CD4-positive, alpha-beta T cell treated with Interleukin-4 for 1 hour (primary cell): ENCODE measurements at regions not wholly inside any gene's neighbourhood (a gene's known extent, or its start where the extent isn't known, plus 50 kb on each side); places are given as distances from the start of the nearest gene placed in this dataset.
"Not testable (repeated sequence)": the region's sequence is repeated elsewhere in the genome, so short reads cannot be mapped to it uniquely, and the experiment has no call there.

ENCODE experiments used
- DNase-seq, 2 donors: peaks; one replicate each; pipeline ENCODE4 v3.0.0-alpha.2; 2020 to 2022

- DNase-seq, result peak in 1 of 2 donors; percentile 14
Observed at GRCh38 chr6:156687789-156688619, 89.2 kb upstream of the ARID1B start.

- DNase-seq, result peak; percentile 78 to 80
Observed at GRCh38 chr6:156686995-156687788, 90.0 kb upstream of the ARID1B start.

DNA sequence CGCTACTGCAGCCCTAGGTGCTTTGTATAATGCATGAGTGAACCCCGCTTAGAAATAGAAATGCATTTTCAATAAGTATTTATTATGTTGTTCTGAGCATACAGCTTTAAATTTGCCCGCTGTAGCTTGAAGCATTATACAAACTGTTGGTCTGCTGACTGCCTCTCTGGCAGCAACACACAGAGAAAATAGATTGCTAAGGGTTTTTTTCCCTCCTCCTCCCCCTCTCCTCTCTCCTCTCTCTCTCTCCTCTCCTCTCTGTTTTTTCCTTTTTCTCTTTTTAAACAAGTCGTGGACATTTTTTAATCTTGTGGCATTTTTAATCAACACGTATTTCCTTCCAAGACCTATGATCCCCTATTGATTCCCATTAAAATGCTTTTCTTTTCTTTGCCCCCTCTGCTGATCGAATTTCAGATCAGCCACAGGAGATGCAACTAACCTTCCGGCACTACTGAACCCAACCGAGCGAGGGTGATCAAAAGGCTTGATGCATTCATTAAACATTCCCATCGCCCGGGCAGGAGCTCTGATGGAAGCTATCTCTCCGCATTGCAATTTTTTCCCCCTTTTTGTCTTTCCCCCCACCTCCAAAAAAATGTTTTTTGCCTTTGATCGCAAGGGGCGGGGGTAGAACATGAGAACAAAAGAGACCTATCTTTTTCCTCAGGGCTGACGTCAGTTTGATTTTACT lies 90.7 kb upstream of the ARID1B start:
- peak; percentile 35 to 59 for DNase-seq

- DNase-seq, result no peak
Observed at GRCh38 chr6:156685823-156686222, 91.4 kb upstream of the ARID1B start.

- no peak for DNase-seq
Observed at GRCh38 chr6:156683821-156684220, 93.4 kb upstream of the ARID1B start.

DNA sequence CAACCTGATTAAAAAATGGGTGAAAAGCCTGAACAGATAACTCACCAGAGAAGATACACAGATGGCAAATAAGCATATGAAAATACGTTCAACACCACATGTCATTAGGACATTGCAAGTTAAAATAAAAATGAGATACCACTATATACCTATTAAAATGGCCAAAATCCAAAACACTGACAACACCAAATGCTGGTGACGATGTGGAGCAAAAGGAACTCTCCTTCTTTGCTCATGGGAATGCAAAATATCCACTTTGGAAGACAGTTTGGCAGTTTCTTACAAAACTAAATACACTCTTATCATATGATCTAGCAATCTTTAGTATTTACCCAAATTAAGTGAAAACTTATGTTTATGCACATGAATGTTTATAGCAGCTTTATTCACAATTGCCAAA lies 100.5 kb upstream of the ARID1B start:
- no peak for DNase-seq

DNA sequence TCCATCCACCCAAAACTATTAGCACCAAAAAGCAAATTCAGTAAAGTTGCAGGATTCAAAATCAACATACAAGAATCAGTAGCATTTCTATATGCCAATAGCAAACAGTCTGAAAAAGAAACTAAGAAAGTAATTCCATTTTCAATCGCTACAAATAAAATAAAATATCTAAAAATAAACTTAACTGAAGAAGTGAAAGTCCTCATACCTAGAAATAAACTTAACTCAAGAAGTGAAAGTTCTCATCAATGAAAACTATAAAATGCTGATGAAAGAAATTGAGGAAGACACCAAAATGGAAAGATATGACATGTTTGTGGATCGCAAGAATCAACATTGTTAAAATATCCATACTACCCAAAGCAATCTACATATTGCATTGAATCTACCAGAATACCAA lies 103.0 kb upstream of the ARID1B start:
- no peak for DNase-seq

DNA sequence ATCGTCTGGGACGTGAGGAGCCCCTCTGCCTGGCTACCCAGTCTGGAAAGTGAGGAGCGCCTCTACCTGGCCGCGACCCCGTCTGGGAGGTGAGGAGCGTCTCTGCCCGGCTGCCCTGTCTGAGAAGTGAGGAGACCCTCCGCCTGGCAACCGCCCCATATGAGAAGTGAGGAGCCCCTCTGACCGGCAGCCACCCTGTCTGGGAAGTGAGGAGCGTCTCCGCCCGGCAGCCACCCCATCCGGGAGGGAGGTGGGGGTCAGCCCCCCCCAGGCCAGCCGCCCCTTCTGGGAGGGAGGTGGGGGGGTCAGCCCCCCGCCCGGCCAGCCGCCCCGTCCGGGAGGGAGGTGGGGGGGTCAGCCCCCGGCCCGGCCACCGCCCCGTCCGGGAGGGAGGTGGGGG lies 107.1 kb upstream of the ARID1B start:
- DNase-seq, result not testable (repeated sequence)

- DNase-seq, result no peak
Observed at GRCh38 chr6:156662025-156662445, 115.1 kb upstream of the ARID1B start.

- DNase-seq, result no peak
Observed at GRCh38 chr6:156660389-156660788, 116.8 kb upstream of the ARID1B start.

DNA sequence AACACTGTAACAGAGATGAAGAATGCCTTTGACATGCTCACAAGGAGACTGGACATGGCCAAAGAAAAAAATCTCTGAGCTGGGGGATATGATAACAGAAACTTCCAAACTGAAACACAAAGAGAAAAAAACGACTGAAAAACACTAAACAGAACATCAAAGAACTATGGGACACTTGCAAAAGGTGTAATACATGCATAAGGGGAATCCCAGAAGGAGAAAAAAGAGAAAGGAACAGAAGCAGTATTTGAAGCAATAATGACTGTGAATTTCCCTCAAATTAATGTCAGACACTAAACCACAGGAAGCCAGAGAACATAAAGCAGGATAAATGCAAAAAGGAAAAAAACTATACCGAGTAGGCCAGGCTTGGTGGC lies 117.4 kb upstream of the ARID1B start:
- DNase-seq, result no peak

GRCh38 chr6:156658966-156659821 lies 118.0 kb upstream of the ARID1B start:
- no peak for DNase-seq

DNA sequence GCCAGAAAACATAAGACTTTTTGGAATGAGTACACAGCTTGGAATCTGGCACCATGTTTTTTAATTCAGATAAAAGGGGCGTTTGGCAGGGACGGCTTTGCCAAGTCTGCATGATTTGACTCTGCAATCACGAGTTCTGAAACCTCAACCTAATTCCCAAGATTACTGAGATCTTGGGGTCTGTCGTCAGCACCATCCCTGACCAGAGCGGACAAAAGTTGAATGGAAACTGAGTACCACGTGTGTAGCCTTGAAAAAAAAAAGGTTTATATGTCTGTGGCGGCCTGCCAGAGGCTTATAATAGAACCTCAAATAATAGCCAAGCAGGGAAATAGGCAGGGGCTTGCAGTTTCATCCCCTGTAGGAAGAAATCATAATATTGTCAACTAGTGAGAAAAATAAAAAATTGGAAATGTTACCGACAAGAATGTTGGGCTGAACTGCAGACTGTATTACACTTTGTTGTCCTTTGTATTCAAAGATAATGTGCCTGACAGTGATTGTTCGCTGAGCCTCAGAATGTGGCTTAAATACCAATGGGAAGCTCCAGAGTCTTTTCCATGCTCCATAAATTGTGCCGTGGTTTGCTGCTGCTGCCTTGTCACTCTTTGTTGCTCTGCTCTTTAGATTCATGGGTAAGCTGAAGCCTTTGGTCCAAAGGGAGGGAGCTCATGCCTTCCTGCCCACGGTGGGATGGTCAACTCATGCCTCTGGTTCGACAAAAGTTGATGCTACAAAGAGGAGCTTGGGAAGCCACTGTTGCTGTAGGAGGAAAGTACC lies 118.8 kb upstream of the ARID1B start:
- no peak for DNase-seq

GRCh38 chr6:156657296-156657695 lies 119.9 kb upstream of the ARID1B start:
- no peak for DNase-seq

GRCh38 chr6:156654919-156655918 lies 122.0 kb upstream of the ARID1B start:
- no peak for DNase-seq

DNA sequence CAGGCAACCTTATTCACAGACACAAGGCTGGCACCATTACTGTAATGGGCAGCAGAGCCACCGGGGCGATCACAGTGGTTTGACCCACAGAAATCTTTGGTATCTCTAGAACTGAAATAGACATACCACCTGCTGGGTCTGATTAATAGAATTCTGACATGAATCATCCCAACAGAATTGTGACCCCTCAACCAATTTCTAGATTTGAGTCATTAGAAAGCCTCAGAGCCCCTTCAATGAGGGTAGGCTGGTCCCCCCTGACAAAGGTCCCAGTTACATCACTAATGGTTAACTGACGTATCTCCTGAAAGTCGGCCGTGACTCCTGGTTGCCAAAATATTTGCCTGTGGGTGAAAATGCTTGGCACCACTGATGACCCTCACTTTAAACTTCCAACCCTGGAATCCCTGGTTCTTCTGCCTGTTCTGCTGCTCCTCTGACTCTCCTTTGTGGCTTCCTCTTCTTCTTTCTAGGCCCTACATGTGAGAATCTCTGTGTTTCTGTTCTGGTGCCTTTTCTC lies 124.9 kb upstream of the ARID1B start:
- no peak for DNase-seq

- no peak for DNase-seq
Observed at GRCh38 chr6:156651486-156651885, 125.7 kb upstream of the ARID1B start.

DNA sequence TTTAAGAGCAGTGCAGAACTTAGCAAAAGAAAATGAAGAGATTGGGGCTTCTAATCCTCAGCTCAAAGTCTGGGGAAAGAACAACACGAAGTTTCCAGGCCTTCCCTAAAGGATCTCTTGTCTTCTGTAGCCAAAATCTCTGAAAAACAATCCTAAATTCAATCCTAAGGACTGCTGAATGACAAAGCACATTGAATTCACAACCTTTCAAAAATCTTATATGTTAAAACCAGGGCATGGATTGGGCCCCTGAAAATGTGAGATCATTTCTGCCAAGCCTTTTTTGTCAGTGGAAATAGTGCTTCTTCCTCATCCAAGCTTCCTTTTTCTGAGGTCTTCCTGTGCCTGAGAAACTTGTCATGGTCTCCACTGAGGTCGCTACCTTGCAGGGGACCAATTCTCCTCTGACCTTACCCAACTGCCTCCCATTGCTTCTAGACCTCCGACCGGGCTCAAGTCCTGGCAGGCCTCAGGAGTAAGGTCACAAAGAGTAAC lies 126.2 kb upstream of the ARID1B start:
- DNase-seq, result no peak

GRCh38 chr6:156648616-156649015 lies 128.6 kb upstream of the ARID1B start:
- DNase-seq, result no peak

DNA sequence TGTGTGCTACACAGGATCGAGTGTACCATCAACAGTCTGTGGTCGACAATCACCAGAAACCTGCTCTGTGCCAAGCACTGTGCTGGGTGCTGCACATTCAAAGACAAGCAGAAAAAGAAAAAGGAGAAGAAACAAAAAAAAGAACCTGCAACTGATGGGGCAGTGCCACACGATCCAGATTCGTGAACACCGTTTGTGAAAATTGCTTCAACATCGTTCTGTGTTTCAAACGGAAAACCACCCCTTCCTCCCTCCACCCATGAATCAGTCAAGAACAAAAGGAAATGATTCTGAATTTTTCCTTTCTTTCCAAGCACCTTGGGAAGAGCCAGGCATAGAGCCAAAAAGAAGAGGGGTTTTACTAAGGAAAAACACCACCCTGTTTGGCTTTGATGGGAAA lies 129.2 kb upstream of the ARID1B start:
- no peak for DNase-seq
